D341Med (cell line): ENCODE measurements at regions not wholly inside any gene's neighbourhood (a gene's known extent, or its start where the extent isn't known, plus 50 kb on each side); places are given as distances from the start of the nearest gene placed in this dataset.

Experiments used
- DNase-seq: peaks from one replicate; pipeline ENCODE4 v3.0.0; 2012; ENCODE audit warnings: low spot score

DNA sequence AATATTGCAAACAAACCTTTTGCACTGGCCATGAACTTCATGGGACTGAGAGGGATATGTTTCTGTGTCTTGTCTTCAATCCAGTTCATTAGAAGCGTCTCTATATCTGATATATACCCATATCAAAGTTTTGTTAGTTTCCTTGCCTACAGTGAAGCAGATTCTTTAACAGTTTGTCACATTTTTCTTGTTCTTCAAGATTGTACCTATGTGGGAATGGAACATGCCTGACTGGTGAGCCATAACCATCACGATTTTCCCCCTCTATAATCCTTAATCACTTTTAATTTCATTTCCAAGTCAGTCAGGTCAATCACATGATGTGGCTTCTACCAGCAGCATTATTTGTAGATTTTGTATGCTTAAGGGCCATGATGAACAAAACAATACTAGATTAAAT lies 197.1 kb upstream of the PDE5A start:
- no peak for DNase-seq

DNA sequence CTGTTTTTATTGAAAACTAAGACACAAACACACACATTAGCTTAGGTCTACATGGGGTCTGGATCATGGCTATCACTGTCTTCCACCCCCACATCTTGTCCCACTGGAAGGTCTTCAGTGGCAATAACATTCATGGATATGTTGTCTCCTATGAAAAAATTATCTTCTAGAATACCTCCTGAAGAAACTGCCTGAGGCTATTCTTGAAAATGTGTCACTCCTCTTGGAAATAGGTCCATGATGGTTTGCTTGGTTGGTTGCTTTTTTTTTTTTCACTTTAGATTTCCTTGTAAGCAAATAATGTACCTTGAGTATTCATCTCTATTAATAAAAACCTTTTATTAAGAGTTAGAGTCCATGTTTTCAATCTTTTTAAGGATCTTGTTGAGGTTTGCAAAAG lies 195.3 kb upstream of the PDE5A start:
- no peak for DNase-seq

DNA sequence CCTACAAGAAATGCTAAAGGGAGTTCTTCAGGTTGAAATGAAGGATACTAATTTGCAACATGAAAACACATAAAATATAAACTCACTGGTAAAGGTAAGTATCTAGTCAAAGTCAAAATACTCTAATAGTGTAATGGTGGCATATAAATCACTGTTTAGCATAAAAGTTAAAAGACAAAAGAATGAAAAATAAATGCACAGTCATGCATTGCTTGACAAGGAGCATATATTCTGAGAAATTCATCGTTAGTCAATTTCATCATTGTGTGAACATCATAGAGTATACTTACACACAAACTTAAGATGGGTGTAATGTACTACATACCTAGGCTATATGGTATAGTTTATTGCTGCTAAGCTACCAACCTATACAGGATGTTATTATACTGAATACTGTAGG lies 194.4 kb upstream of the PDE5A start:
- DNase-seq = no peak

DNA sequence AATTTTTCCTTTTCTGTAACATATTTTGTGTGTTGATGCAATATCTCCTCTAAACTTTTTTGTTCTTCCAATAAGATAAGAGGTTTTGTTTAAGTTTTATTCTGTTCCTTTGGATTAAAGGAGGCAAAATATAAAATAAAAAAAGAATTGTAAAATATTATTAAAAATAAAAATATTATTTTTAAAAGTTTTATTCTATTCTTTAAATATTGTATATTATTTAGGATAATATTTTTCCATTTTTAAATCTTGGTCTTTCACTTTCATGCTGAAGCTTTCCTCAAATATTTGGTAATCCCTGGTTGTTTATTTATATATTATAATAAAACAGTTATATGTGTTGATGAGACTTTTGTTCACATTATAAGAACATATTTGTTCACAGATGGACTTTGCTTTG lies 187.9 kb upstream of the PDE5A start:
- DNase-seq = no peak

DNA sequence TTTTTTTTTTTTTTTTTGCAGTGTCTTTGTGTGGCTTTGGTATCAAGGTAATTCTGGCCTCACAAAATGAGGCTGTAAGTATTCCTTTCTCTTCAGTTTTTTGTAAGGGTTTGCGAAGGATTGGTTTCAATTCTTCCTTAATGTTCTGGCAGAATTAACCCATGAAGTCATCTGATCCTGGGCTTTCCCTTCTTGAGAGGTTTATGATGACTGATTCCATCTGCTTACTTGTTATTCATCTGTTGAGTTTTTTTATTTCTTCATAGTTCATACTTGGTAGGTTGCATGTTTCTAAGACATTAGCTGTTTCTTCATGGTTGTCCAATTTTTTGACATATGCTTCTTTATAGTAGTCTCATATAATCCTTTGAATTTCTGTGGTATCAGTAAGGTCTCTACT lies 181.4 kb upstream of the PDE5A start:
- no peak for DNase-seq

DNA sequence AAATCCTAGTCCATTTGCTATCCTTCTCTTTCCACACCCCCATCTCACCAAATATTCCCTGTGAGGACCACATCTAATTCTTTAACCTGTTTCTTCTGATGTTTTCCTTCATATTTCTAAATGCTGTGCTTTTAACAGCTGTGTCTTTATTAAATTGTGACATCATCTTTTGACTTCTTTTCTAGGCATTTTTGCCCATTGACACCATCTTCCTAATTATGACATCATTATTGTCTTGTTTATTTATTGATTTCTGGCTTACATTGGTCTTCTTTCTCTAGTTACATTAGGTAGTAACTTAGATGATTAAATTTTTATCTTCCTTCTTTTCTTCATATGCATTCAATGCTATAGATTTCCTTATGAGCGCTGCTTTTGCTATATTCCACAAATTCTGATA lies 175.8 kb upstream of the PDE5A start:
- no peak for DNase-seq

DNA sequence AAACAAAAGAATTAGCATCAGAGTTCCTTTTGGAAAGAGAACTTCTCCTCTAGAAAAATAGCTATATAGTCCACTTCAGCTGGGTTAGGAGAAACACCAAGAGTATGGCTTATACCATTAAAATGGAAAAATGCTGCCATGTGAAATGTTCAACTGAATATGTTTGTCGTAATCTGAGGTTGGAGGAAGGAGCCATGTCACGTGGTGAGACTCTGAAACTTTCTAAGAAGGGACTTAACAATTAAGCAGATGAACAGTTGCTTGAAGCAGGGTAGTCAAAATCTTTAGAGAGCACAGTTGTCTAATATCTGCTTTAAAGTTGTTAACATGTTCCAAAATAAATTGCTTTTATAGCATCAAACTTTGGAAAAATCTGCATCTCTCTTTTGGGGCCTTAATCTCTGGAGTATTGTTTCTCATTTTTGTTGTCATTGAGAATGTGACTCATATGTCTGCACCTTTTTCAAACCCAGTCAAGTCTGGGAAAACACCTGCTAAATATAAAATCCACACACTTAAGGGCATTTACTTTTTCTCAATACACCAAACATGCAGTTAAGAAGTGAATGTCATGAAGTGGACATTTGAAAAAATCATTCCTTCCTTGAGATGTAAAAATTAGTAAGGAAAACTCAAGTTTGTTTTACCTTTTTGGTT lies 168.8 kb upstream of the PDE5A start:
- DNase-seq = no peak

DNA sequence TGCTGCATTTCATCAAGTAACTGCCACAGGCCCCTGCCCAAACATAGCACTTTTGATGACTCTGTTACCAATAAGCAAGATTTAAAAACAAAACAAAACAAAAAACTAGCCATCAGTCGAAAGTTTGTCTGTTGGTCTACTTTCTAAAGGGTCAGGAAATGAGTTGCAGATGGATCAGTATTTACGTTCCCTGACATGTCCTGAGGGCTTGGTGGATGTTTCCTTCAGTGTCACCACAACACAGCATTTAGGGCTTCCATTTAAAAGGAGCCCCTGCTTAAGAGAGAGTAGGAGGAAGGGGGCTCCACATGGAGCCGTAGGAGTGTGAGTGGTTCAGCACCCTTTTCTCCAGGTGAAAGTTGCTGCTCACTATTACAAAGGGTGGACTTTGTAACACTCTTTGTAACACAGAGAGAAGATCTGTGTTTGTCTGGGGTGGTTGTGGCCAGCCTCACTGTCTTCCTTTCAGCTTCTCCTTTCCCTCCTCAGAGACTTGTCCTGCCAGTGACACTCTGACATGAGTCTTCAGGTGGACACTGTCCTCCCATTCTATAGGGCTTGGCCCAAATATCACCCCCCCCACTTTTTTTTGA lies 167.5 kb upstream of the PDE5A start:
- DNase-seq = no peak

DNA sequence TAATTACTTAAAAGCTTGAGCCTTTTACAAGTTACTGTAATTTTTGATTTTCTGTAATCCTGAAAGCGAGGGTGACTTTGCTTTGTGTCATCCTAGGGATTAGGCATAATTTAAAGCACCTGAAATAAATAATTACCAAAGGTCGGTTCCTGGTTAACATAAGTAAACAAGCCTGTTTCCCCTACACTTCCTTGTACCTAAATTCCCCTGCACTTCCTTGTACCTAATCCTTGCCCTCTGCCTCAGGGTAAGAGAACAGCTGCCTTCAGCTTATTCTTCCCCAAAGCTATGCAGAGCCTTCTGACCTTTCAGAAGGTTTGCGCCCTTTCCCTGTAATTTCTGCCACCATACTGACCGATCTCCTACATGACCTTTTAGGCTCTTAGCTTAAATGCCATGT lies 166.1 kb upstream of the PDE5A start:
- DNase-seq = no peak

DNA sequence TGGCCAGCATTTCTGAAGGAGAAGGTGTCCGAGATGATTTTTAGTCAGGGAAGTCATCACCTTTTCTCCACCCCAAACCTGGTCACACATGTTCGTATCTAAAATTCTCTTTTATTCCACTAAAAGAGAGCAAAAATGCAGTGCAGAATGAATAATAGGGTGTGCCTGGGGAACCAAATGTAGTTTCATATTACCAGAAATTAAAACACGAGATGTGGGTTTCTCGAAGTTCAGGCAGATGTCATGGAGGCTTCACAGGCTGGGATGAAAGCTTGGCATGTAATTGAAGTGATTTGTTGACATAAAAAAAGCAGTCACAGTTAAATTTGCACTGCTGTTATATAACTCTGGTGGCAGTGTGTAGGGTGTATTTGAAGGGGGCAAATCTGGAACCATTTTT lies 165.5 kb upstream of the PDE5A start:
- no peak for DNase-seq

DNA sequence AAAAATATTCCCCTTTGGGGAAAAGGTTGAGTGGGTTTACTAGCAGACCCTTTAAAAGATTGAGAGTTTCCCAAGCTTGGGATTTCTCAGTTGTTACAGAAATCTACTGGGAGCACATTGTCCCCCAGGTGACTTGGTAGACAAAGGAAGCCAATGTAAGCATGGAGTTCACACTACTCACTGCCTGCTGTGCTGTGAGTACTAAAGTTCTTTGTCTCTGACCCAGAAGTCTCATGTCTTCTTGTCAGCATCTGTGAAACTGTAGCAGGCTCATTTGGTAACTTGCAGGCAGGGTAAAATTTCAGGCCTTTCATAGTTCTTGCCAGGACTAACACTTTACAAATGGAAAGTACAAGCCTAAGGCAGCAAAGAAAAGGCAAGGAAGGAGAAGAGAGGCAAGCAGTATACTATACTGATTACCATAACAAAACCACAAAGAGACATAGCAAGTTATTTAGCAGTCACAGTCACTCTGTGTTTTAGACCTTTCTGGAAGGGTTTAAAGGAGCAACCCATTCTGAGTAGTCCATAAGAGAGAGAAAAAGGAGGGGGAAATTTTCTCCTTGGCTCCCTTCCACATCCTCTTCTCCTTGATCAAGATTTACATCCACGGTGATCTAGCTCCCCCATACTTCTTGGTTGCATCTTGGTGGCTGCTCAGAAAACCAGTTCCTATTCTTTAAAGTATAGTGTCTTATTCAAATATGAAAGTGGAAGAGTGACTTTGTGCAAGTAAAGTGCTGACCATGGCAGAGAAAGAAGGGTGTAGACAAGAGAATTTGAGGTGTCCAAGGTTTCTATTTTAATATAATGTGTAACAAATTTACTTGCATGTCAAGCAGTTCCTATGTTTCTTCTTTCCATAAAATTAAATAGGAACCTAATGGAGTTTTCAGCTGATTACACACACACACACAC lies 160.0 kb upstream of the PDE5A start:
- DNase-seq = no peak

DNA sequence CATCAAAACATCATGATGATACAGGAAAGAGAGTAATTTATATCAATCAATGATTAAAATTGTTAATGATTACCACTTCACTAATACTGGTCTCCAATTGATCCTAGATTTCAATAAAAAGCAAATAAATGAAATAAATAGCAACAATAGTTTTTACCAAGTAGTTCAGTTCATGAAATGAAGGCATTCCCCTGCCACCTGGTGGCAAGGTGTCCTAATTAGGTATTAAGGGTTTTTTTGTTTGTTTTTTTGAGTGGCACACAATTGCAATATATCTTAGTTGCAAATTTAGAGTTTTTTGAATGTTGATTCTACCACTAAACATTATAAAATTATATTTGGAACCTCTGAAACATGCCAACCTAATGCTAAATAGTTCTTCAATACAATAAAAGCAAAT lies 157.4 kb upstream of the PDE5A start:
- DNase-seq = peak; percentile 40

DNA sequence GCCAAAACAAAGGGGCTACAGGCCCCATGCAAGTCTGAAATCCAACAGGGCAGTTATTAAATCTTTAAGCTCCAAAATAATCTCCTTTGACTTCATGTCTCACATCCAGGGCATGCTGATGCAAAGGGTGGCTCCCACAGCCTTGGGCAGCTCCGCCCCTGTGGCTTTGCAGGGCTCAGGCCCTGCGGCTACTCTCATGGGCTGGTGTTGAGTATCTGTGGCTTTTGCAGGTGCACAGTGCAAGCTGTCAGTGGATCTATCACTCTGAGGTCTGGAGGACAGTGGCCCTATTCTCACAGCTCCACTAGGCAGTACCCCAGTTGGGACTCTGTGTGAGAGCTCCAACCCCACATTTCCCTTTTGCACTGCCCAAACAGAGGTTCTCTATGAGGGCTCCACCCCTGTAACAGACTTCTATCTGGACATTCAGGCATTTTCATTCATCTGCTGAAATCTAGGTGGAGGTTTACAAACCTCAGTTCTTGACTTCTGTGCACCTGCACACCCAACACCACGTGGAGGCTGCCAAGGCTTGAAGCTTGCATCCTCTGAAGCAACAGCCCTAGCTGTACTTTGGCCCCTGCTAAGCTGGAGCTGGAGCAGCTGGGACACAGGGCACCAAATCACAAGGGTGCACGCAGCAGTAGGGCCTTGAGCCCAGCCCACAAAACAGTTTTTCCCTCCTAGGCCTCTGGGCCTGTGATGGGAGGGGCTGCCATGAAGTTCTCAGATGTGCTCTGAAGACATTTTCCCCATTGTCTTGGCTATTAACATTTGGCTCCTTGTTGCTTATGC lies 154.8 kb upstream of the PDE5A start:
- no peak for DNase-seq

DNA sequence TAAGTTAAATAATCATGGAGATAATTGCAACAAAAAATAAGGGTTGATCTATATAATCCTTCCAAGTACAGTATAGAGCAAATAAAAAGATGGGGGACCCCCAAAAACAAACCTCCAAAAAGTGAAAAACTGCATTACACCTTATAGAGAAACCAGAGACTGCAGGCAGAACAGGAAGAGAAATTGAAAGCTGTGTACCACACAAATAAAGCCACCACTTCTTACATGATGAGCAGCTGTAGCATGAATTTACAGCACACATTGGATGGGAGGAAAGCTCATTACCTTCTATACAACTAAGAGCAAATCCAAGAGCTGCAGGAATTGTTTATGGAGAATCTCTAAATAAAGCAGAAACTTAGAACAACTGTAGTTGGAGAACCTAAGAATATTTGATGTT lies 152.4 kb upstream of the PDE5A start:
- no peak for DNase-seq

DNA sequence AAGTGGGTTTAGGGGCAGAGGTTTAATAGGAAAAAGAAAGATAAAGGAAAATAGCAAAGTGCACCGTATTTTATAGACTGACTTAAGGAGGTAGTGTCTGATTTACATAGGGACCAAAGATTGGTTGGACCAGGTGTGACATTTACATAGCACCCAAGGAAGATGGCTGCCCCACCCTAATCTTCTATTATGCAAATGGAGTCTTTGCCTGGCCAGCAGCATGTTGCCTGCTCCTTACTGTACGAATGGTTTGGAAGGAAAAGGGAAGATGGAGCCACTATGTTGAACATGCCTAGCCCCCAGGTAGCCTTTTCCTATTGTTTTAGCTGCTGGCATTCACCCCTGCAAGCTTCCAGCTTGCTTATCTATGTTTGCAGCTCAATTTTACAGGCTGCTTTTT lies 146.2 kb upstream of the PDE5A start:
- no peak for DNase-seq

DNA sequence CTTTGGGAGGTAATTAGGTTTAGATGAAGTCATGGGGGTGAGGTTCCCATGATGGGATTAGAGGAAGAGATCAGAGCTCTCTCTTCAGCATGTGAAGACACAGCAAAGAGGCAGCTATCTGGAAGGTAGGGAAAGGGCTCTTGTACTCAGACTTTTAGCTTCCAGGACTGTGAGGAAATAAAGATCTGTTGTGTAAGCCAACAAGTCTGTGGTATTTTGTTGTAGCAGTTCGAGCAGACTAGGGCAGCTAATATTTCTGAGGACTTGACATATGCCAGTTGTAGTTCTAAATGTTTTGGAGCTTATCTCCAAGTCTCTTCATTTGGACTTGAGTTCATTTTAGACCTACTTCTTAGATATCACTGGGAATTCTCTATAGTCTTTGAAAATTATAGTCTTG lies 137.3 kb upstream of the PDE5A start:
- no peak for DNase-seq

DNA sequence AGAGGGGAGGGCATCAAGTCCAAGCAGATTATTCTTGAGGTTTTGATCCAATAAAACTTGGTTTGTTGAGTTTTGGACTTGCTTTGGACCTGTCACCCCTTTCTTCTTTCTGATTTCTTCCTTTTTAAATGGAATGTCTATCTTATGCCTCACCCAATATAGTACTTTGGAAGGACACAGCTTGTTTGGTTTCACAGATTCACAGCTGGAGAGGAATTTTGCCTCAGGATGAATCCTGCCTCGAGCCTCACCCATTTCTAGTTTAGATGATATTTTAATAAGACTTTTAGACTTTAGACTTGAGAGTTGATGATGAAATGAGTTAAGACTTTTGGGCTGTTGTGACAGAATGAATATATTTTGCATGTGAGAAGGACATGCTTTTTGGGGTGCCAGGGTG lies 136.9 kb upstream of the PDE5A start:
- no peak for DNase-seq

DNA sequence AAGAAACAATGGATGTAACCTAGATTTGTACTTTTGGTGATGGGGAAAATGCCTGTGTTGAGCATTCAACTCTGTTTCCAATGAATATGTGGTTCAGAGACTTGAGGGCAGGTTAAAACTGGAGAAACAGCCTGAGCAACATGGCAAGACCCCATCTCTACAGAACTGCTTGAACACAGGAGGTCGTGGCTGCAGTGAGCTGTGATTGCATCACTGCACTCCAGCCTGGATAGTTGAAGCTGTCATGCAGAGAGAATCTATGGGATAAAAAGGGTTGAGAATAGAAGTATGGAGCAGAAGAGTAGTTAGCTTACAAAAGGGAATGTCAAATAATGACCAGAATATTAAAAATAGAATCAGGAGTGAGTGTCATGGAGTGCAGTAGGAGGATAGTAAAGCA lies 134.8 kb upstream of the PDE5A start:
- no peak for DNase-seq

DNA sequence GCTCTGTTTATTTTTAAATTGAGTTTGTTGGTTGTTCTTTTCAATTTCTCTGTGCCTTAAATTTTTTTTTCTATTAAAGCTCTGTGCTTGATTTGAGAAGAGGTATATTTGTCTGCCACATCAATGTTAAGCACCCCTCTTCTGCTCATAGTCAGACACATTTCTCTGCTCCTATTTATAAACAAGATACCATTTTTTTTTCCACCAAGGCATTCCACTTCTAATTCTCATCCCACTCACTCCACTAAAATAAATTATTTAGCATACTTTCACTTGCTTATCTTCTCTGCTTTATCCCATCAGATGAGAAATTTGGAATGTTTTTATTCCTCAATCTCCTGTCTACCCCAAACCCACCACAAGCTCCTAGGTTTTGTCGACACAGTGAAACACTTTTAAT lies 127.0 kb upstream of the PDE5A start:
- DNase-seq = no peak

DNA sequence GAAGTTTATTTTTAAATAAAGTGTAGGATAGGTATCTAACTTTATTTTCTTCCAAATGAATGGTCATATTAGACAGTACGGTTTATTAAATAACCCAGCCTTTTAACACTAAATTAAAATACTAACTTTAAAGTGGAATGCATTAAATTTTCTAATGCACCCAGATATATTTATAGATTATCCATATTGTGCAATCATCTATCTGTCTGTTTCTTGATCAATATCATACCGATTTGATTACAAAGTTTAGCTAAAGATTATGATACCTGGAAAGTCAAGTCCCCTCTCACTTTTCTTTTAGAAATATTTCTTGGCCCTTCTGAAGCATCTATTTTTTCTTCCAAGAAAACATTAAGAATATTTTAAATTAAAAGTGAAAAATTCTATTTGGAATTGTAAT lies 124.3 kb upstream of the PDE5A start:
- DNase-seq = no peak

DNA sequence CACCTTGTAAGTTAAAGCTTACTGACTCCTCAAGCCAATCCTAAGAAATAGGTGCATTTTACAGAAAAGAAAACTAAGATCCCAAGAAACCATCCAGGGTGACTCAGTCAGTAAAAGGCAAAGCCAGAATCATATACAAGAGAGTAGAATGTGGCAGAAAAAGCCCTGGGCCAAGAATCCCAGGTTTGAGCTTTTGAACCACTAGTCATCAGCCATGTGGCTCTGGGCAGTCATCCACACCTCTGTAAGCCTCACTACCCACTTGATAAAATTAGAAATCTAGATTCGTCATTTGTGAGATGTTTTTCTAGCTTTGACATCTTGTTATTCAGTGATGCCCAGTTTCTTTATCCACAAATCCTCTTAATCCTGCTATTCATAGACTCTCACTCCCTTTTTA lies 122.2 kb upstream of the PDE5A start:
- no peak for DNase-seq

DNA sequence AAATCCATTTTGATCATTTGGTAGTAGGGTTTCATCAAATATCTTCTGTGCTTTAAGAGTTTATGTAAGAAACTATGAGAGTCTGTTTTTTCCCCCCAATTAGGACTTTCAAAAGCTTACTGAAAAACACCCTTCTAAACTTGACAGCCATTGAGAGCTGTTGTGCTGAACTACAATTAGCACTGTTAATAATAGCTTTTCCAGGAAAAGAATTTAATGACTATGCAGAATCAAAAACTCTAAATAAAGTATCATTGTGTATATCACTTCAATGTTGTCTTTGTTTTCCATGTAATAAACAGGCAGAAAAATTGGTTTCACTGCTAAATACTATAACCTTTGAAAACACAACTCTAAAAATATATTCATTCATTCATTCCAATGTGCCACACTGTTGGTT lies 121.4 kb upstream of the PDE5A start:
- no peak for DNase-seq

DNA sequence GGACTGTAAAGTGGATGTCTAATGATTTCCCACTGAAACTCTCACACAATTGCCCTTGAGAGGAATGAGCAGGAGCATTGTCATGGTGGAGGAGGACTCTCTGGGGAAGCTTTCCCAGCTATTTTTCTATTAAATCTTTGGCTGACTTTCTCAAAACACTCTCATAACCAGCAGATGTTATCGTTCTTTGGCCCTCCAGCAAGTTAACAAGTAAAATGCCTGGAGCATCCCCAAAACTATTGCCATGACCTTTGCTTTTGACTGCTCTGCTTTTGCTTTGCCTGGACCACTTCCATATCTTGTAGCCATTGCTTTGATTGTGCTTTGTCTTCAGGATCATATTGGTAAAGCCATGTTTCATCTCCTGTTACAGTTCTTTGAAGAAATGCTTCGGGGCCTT lies 120.2 kb upstream of the PDE5A start:
- no peak for DNase-seq
